ENCODE measurements at regions not wholly inside any gene's neighbourhood (a gene's known extent, or its start where the extent isn't known, plus 50 kb on each side); places are given as distances from the start of the nearest gene placed in this dataset.

- no peak for DNase-seq (ENCODE audit: low spot score)
Measured at GRCh38 chr18:22467760-22468553, 50.2 kb upstream of the CTAGE1 start.

GRCh38 chr18:22468554-22468891 is 50.8 kb upstream of the CTAGE1 start:
- no peak for DNase-seq (ENCODE audit: low spot score)

- DNase-seq (ENCODE audit: low spot score) = no peak
Measured at GRCh38 chr18:22469061-22469734, 51.5 kb upstream of the CTAGE1 start.

- no peak for DNase-seq (ENCODE audit: low spot score)
Measured at GRCh38 chr18:22469926-22470247, 52.2 kb upstream of the CTAGE1 start.

GRCh38 chr18:22470248-22471235 is 52.8 kb upstream of the CTAGE1 start:
- no peak for DNase-seq (ENCODE audit: low spot score)

GRCh38 chr18:22471546-22472131 is 53.9 kb upstream of the CTAGE1 start:
- DNase-seq (ENCODE audit: low spot score) = no peak

- no peak for DNase-seq (ENCODE audit: low spot score)
Measured at GRCh38 chr18:22473366-22473765, 55.7 kb upstream of the CTAGE1 start.

GRCh38 chr18:22475426-22476100 is 57.8 kb upstream of the CTAGE1 start:
- no peak for DNase-seq (ENCODE audit: low spot score)

- DNase-seq (ENCODE audit: low spot score) = no peak
Measured at GRCh38 chr18:22477222-22477621, 59.5 kb upstream of the CTAGE1 start.

GRCh38 chr18:22482948-22483347 is 65.2 kb upstream of the CTAGE1 start:
- DNase-seq (ENCODE audit: low spot score) = no peak

- DNase-seq (ENCODE audit: low spot score) = no peak
Measured at GRCh38 chr18:22483407-22483806, 65.7 kb upstream of the CTAGE1 start.

GRCh38 chr18:22484471-22484870 is 66.8 kb upstream of the CTAGE1 start:
- no peak for DNase-seq (ENCODE audit: low spot score)

GRCh38 chr18:22485808-22486244 is 68.1 kb upstream of the CTAGE1 start:
- DNase-seq (ENCODE audit: low spot score) = no peak

- no peak for DNase-seq (ENCODE audit: low spot score)
Measured at GRCh38 chr18:22486667-22487066, 69.0 kb upstream of the CTAGE1 start.

- DNase-seq (ENCODE audit: low spot score) = no peak
Measured at GRCh38 chr18:22488554-22488953, 70.8 kb upstream of the CTAGE1 start.

GRCh38 chr18:22489704-22490103 is 72.0 kb upstream of the CTAGE1 start:
- no peak for DNase-seq (ENCODE audit: low spot score)

GRCh38 chr18:22490429-22490846 is 72.7 kb upstream of the CTAGE1 start:
- DNase-seq (ENCODE audit: low spot score) = no peak

GRCh38 chr18:22493255-22493654 is 75.5 kb upstream of the CTAGE1 start:
- DNase-seq (ENCODE audit: low spot score) = no peak

- no peak for DNase-seq (ENCODE audit: low spot score)
Measured at GRCh38 chr18:22493940-22494339, 76.2 kb upstream of the CTAGE1 start.

- DNase-seq (ENCODE audit: low spot score) = no peak
Measured at GRCh38 chr18:22494771-22495170, 77.1 kb upstream of the CTAGE1 start.

- DNase-seq (ENCODE audit: low spot score) = no peak
Measured at GRCh38 chr18:22499421-22499820, 81.7 kb upstream of the CTAGE1 start.
